Testis (tissue), 2 donors: ENCODE measurements at regions not wholly inside any gene's neighbourhood (a gene's known extent, or its start where the extent isn't known, plus 50 kb on each side); places are given as distances from the start of the nearest gene placed in this dataset.

ENCODE experiments used
- DNase-seq: peaks from one replicate; pipeline ENCODE4 v3.0.0-alpha.2; 2019
- H3K27ac ChIP-seq, 2 donors: fragments of 200-600 bp; sonication (generic); one replicate each; pipeline ENCODE4 v1.5.1; 2019
- H3K27me3 ChIP-seq: fragments of 200-600 bp; sonication (generic); one replicate; pipeline ENCODE4 v1.5.1; 2019
- H3K36me3 ChIP-seq: fragments of 200-600 bp; sonication (generic); one replicate; pipeline ENCODE4 v1.5.1; 2017; ENCODE audit warnings: low read depth; ENCODE audit errors: missing control alignments
- H3K4me1 ChIP-seq: fragments of 200-600 bp; sonication (generic); one replicate; pipeline ENCODE4 v1.5.1; 2019
- H3K4me3 ChIP-seq, 2 donors: fragments of 200-600 bp; sonication (generic); one replicate each; pipeline ENCODE4 v1.5.1; 2017 to 2019
- H3K9me3 ChIP-seq: fragments of 200-600 bp; sonication (generic); one replicate; pipeline ENCODE4 v1.5.1; 2017
- CTCF ChIP-seq, 3 experiments: fragments of 450-650 bp in 2 of 3; fragments of 200-600 bp in 1 of 3; sonication (generic) in 1 of 3; IDR thresholded peaks; one replicate each; pipeline ENCODE4 v1.5.1; 2016 to 2019; ENCODE audit warnings: antibody characterized with exemption in 3 of 3, mild to moderate bottlenecking in 2 of 3, moderate library complexity in 1 of 3
- POLR2A ChIP-seq: fragments of 450-650 bp; IDR thresholded peaks from one replicate; pipeline ENCODE4 v1.6.1; 2017; ENCODE audit warnings: antibody characterized with exemption, mild to moderate bottlenecking, moderate library complexity
- WGBS, 2 donors: methylation state at CpG; one replicate each; pipeline ENCODE4 v1.1.5; 2018; 5-methylcytosine and 5-hydroxymethylcytosine counted together
- intact Hi-C: fragments of 100-400 bp; cut with DNase I; formaldehyde crosslinking; loops from one replicate; pipeline ENCODE4 v1.15.1; 2023; ENCODE audit warnings: low total_unique reads

- TF ChIP-seq CTCF (IDR thresholded peaks at IDR 0.05) = no peak
- no peak for TF ChIP-seq POLR2A
- H3K4me1 ChIP-seq = peaks cover 6% of the 10 kb centered on the region
- no peaks in the 10 kb centered on the region for H3K36me3 ChIP-seq
- H3K9me3 ChIP-seq = no peaks in the 10 kb centered on the region
- 88 to 94% methylated on average over 14 of the region's 14 CpGs for WGBS, 2 donors
- no peak for DNase-seq
- intact Hi-C loops = no loop called here
- H3K4me3 ChIP-seq = no peak overlapping the region
- H3K27me3 ChIP-seq = no peaks in the 10 kb centered on the region
- H3K27ac ChIP-seq = no peak overlapping the region
Measured at GRCh38 chr10:130711072-130711471, 574.9 kb downstream of the GLRX3 start.

- TF ChIP-seq POLR2A = no peak
- TF ChIP-seq CTCF (IDR thresholded peaks at IDR 0.05) = no peak
- Histone ChIP-seq H3K36me3 (no peaks in the 10 kb centered on the region), H3K4me3 (no peak overlapping the region), H3K27ac (no peak overlapping the region), H3K4me1 (peaks cover 6% of the 10 kb centered on the region), H3K27me3 (no peaks in the 10 kb centered on the region), H3K9me3 (no peaks in the 10 kb centered on the region)
- DNase-seq = no peak
- intact Hi-C loops = no loop called here
- WGBS, 2 donors = 85 to 97% methylated on average over 4 of the region's 4 CpGs
Measured at GRCh38 chr10:130713135-130713534, 576.9 kb downstream of the GLRX3 start.

DNA sequence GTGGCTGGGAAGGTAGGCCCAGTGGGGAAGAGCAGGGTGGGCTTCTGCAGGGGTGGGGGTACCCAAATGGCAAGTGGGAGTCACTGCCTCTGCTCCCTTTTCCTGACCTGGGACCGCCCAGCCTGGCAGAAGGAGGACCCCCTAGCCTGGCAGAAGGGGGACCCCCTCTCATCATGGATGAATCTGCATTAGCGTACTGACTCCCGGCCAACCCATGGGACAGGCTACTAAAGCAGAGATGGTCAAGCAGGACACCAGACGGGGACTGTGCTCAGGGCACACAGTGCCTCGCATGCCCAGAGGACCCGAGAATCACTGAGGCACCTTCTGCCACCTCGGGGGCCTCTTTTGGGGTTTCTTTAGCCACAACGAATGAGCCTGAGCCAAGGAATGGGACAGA lies 577.5 kb downstream of the GLRX3 start:
- Histone ChIP-seq H3K27me3 (no peaks in the 10 kb centered on the region), H3K4me3 (no peak overlapping the region), H3K27ac (no peak overlapping the region), H3K4me1 (peaks cover 6% of the 10 kb centered on the region), H3K36me3 (no peaks in the 10 kb centered on the region), H3K9me3 (no peaks in the 10 kb centered on the region)
- DNase-seq = no peak
- no peak for TF ChIP-seq CTCF (IDR thresholded peaks at IDR 0.05)
- TF ChIP-seq POLR2A = no peak
- intact Hi-C loops = no loop called here
- 91% methylated on average over 8 of the region's 8 CpGs; no CpG with 5 or more reads in 1 of the 2 donors for WGBS, 2 donors

DNA sequence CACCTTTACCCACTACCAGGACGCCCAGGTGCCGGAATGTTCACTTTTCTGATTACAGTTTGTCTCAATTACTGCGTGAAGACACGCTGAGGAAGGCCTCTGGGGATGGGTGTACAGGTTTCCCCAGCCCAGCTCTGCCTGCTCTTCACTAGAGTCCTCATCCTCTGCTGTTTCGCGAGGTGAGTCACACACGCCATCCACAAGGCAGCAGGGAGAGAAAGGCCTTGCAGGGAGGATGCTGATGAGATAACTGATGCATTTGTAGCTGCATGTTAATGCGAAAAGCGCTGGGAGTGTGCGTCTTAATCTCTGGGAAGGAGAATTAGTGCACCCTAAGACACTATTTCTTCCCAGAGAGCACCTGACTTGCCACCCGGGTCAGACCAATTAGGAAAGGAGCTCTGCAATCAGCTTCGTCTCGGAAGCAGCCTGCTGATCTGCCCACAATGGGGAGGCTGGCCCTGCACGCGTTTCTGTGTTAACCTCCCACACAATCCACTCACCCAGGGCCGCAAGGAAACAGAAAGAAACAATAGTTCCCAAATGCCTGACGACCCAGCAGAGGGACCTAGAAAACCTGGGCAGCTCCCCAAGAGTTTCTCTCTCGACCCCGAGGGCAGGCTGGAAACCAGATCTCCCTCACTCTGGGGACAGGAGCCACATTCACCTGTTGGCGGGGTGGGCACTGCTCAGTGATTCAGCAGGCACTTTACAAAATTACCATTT lies 578.7 kb downstream of the GLRX3 start:
- Histone ChIP-seq H3K4me3 (no peak overlapping the region), H3K27me3 (no peaks in the 10 kb centered on the region), H3K27ac (no peak overlapping the region), H3K9me3 (no peaks in the 10 kb centered on the region), H3K36me3 (no peaks in the 10 kb centered on the region), H3K4me1 (no peaks in the 10 kb centered on the region)
- TF ChIP-seq CTCF (IDR thresholded peaks at IDR 0.05) (no peak), POLR2A (no peak)
- WGBS, 2 donors = 61 to 67% methylated on average over 18 to 20 of the region's 20 CpGs
- intact Hi-C loops = no loop called here
- DNase-seq = peak; percentile 19
